Large intestine (tissue), 3 donors: ENCODE measurements at regions not wholly inside any gene's neighbourhood (a gene's known extent, or its start where the extent isn't known, plus 50 kb on each side); places are given as distances from the start of the nearest gene placed in this dataset.

ENCODE experiments used
- DNase-seq, 2 donors: peaks; one replicate each; pipeline versions ENCODE4 v3.0.0 to v3.0.0-alpha.2; 2013
- H3K27ac ChIP-seq: one replicate; pipeline ENCODE4 v1.5.1; 2013; ENCODE audit warnings: low read length
- H3K27me3 ChIP-seq: 2 replicates; pipeline ENCODE4 v1.6.1; 2013; ENCODE audit warnings: low read length; ENCODE audit not compliant: control insufficient read depth, insufficient read depth
- H3K36me3 ChIP-seq: 2 replicates; pipeline ENCODE4 v1.6.1; 2013; ENCODE audit warnings: low read length; ENCODE audit not compliant: control insufficient read depth, insufficient read depth
- H3K4me1 ChIP-seq: one replicate; pipeline ENCODE4 v1.6.1; 2013; ENCODE audit warnings: low read length; ENCODE audit not compliant: control insufficient read depth, insufficient read depth
- H3K4me3 ChIP-seq: one replicate; pipeline ENCODE4 v1.5.1; 2013; ENCODE audit warnings: low read length
- H3K9me3 ChIP-seq: one replicate; pipeline ENCODE4 v1.6.1; 2013; ENCODE audit warnings: mild to moderate bottlenecking, low read depth, low read length, moderate library complexity; ENCODE audit not compliant: control insufficient read depth
- WGBS: methylation state at CpG from one replicate; pipeline ENCODE4 v1.1.5; 2013; ENCODE audit warnings: low lambda C conversion rate; ENCODE audit not compliant: insufficient coverage; 5-methylcytosine and 5-hydroxymethylcytosine counted together

DNA sequence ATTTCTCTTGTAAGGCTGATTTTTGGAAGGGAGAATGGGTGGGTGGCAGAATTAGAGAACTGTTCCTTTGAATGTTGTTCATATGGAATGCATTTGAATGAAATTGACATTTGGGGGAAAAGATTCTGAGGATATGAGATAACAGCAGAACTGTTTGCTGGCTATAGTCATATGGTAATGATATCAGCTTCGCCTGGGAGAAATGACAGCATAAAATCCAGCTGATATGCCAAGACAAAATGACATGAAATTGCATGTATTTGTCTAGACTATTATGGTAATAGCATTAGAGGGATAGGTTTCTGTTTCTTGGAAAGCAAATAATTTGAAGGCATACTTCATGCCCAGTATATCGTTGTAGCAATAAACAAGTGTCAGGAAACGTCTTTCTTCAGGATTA is 150.8 kb upstream of the SPATS2L start:
- Histone ChIP-seq H3K4me1 (peaks cover 25% of the 10 kb centered on the region), H3K27me3 (no peaks in the 10 kb centered on the region), H3K9me3 (peaks cover 4% of the 10 kb centered on the region), H3K4me3 (no peak overlapping the region), H3K27ac (peak overlapping the region; percentile 46), H3K36me3 (no peaks in the 10 kb centered on the region)
- 80% methylated on average over 1 of the region's 3 CpGs for WGBS
- no peak for DNase-seq

- WGBS: 66% methylated on average over 2 of the region's 5 CpGs
- Histone ChIP-seq H3K9me3 (no peaks in the 10 kb centered on the region), H3K36me3 (no peaks in the 10 kb centered on the region), H3K4me3 (no peak overlapping the region), H3K27ac (peak overlapping the region; percentile 46), H3K4me1 (peaks cover 26% of the 10 kb centered on the region), H3K27me3 (no peaks in the 10 kb centered on the region)
- DNase-seq: peak; percentile 59 to 78
Observed at GRCh38 chr2:200156166-200156835, 150.2 kb upstream of the SPATS2L start.

- H3K27ac ChIP-seq: peak overlapping the region; percentile 76
- 20% methylated on average over 1 of the region's 1 CpG for WGBS
- H3K4me3 ChIP-seq: no peak overlapping the region
- H3K9me3 ChIP-seq: no peaks in the 10 kb centered on the region
- no peaks in the 10 kb centered on the region for H3K36me3 ChIP-seq
- H3K27me3 ChIP-seq: no peaks in the 10 kb centered on the region
- peaks cover 26% of the 10 kb centered on the region for H3K4me1 ChIP-seq
- no peak for DNase-seq
Observed at GRCh38 chr2:200158647-200159356, 147.7 kb upstream of the SPATS2L start.

DNA sequence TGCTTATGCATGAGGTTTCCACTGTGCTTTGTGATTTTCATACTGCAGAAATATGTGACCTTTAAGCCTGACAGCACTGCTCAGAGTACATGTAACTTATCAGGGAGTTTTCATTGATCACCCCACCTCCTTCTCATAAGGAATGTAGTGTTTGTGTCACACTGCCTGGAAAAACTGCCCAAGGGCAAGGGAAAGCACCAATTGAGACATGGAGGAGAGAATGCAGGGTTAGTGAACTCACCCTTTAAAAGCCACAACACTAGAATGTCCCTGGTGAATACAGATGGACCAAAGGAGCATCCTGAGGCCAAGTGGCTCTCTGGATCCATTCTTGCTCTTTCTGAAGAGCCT is 147.2 kb upstream of the SPATS2L start:
- H3K4me1 ChIP-seq: peaks cover 26% of the 10 kb centered on the region
- H3K27me3 ChIP-seq: no peaks in the 10 kb centered on the region
- peak; percentile 56 to 82 for DNase-seq
- peak overlapping the region; percentile 76 for H3K27ac ChIP-seq
- H3K4me3 ChIP-seq: no peak overlapping the region
- H3K9me3 ChIP-seq: no peaks in the 10 kb centered on the region
- H3K36me3 ChIP-seq: no peaks in the 10 kb centered on the region

DNA sequence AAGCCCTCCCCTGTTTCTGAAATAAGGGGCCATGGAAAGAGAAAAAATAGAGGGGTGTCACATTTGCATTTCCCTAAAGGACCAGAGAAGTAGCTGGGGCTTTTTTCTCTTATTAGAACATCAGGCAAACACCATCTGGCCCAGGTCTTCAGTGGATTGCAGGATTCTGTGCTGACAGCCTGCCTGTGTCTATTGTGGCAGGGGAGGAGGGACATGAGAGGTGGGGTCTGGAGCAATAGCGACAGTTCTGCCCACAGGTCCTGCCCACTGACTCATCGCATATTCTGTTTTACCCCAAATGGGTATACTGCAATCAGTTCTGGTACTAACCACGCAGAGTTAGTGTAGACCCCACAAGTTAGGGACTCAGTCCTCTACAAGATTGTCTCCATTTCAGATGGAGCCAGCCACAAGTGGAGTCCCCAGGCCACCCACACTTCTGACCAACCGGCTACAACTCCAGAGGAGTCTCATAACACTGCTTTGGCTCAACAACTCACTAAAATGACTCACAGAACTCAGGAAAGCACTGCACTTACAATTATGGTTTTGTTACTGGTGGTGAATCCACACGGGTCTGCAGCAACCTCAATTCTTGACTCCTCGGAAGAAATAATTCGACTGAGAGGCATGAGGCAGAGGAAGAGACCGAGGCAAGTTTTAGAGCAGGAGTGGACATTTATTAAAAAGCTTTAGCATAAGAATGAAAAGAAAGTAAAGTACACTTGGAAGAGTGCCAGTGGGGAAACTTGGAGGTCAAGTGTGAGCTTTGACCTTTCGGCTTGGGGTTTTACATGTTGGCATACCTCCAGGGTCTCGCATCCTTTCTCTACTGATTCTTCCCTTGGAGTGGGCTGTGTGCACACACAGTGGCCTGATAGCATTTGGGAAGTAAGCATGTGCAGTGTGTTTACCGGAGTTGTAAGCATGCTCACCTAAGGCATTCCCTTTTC is 146.4 kb upstream of the SPATS2L start:
- Histone ChIP-seq H3K27ac (peak overlapping the region; percentile 76), H3K4me3 (no peak overlapping the region), H3K9me3 (no peaks in the 10 kb centered on the region), H3K36me3 (no peaks in the 10 kb centered on the region), H3K27me3 (no peaks in the 10 kb centered on the region), H3K4me1 (peaks cover 26% of the 10 kb centered on the region)
- DNase-seq: no peak
- 91% methylated on average over 6 of the region's 11 CpGs for WGBS

DNA sequence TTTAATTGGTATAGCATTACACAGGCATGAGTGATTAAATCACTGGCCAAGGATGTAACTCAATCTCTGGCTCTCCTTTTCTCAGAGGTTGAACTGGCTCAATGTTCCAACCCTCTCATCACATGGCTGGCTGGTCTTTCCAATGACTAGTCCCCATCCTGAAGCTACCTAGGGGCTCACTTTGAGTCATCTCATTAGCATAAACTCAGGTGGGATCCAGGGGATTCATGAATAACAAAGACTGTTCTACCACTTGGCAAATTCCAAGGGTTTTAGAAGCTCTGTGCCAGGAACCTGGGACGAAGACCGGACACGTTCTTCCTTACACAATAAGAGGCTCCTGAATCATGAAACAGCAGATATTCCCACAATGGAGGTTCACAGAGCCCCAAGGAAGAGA is 145.0 kb upstream of the SPATS2L start:
- no peak for DNase-seq
- no peak overlapping the region for H3K4me3 ChIP-seq

GRCh38 chr2:200165687-200166086 is 140.8 kb upstream of the SPATS2L start:
- peaks cover 1% of the 10 kb centered on the region for H3K4me1 ChIP-seq
- DNase-seq: no peak
- H3K4me3 ChIP-seq: no peak overlapping the region
- no peaks in the 10 kb centered on the region for H3K36me3 ChIP-seq
- WGBS: no CpG with 5 or more reads among the region's 1 CpG
- H3K27ac ChIP-seq: no peak overlapping the region
- peaks cover 3% of the 10 kb centered on the region for H3K9me3 ChIP-seq
- no peaks in the 10 kb centered on the region for H3K27me3 ChIP-seq

More for the DNA sequence above, 145.0 kb upstream of the SPATS2L start:
- H3K36me3 ChIP-seq: no peaks in the 10 kb centered on the region
- no peaks in the 10 kb centered on the region for H3K27me3 ChIP-seq
- no CpG with 5 or more reads among the region's 3 CpGs for WGBS
- H3K27ac ChIP-seq: no peak overlapping the region
- H3K9me3 ChIP-seq: peaks cover 3% of the 10 kb centered on the region
- H3K4me1 ChIP-seq: peaks cover 26% of the 10 kb centered on the region

DNA sequence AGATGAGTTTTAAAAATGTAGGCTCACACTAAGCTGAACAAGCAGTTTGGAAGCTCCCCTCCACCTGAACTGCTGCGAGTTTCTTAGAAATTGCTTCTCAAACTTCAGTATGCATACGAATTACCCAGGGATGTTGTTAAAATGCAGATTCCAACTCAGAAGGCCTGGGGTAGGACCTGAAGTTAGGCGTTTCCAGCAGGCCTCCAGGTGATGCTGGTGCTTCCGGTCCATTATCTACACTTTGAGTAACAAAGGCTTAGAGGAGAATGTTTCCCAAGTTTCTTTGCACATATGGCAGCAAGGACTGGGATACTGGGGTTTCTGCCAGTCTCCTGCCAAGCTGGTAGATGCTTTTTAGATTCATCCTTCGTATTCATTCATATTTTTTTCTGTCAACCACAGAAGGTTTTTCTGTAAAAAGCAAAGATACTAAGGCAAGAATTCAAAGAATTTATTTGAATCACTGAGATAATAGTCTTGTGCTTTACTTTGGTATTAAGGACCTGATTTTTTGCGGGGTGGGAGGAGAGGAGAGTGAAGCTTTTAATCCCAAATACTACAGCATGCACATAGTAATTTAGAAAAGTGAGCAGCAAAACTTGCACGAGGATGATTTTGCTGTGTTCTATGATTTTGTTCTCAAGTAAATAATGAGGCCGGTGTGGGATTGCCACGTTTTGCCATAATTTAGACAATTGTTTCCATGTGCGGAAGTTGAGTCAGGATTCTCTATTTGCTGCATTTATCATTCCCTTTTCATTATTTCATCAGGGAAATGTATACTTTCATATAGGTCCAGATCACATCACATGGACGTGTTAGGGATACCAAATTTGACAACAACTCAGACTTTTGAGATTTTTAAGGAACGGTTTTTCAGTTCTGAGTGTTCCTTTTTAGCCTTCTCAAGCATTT is 137.6 kb upstream of the SPATS2L start:
- no peak overlapping the region for H3K27ac ChIP-seq

DNA sequence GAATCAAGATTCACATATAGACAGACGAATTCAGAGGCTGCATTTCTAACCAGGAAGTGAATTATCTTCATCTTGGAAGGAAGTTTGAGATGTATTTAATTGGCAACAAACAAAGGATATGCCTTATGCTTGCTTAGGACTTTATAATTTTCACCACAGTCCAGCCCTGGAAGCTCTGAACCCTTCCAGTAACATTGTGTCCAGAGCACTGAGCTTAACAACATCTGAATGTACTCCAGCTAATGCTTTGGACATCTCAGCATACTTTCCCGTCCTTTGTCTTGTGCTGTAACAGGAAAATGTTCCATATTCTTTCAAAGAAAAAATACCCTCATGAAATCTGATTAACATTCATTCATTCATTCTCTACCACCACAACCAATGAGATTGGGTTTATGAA is 136.3 kb upstream of the SPATS2L start:
- no CpG with 5 or more reads among the region's 2 CpGs for WGBS
- Histone ChIP-seq H3K27ac (no peak overlapping the region), H3K36me3 (no peaks in the 10 kb centered on the region), H3K9me3 (peaks cover 8% of the 10 kb centered on the region), H3K4me1 (no peaks in the 10 kb centered on the region), H3K27me3 (no peaks in the 10 kb centered on the region), H3K4me3 (no peak overlapping the region)
- DNase-seq: no peak

More for the DNA sequence above, 137.6 kb upstream of the SPATS2L start:
- Histone ChIP-seq H3K27me3 (no peaks in the 10 kb centered on the region), H3K4me1 (no peaks in the 10 kb centered on the region), H3K36me3 (no peaks in the 10 kb centered on the region), H3K4me3 (no peak overlapping the region), H3K9me3 (peaks cover 3% of the 10 kb centered on the region)
- no peak for DNase-seq
- WGBS: 89% methylated on average over 3 of the region's 12 CpGs
